HG02678 (cell line): ENCODE measurements at regions not wholly inside any gene's neighbourhood (a gene's known extent, or its start where the extent isn't known, plus 50 kb on each side); places are given as distances from the start of the nearest gene placed in this dataset.
"Not testable (repeated sequence)": the region's sequence is repeated elsewhere in the genome, so short reads cannot be mapped to it uniquely, and the experiment has no call there.

Experiments
- ATAC-seq: cut with Tn5 transposase; IDR thresholded peaks from one replicate; pipeline ENCODE4 v1.9.1; 2021; ENCODE audit warnings: mild to moderate bottlenecking, moderate library complexity; ENCODE audit not compliant: unreplicated experiment

DNA sequence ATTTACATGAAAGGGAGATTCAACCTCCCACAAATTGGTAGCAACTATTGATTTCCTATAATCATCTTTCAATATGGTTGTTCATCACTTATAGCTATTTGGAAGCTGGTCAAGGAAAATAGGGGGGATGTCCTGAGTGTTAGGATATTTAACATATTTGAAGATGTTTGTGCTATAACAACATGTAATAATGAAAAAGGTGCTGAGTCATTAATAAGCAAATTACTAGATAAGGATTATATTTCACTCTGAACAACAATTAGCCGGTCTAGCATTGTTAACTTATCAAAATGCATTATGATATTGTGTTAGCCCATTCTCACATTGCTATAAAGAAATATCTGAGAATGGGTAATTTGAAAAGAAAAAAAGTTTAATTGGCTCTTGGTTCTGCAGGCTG, 225.8 kb upstream of the ARPP21 start:
- ATAC-seq: no peak

- ATAC-seq: no peak
These were observed 222.2 kb upstream of the ARPP21 start for GRCh38 chr3:35417080-35417479.

GRCh38 chr3:35422101-35422500, 217.2 kb upstream of the ARPP21 start:
- no peak for ATAC-seq

- no peak for ATAC-seq
These were observed 216.3 kb upstream of the ARPP21 start for GRCh38 chr3:35422836-35423601.

- no peak for ATAC-seq
These were observed 212.9 kb upstream of the ARPP21 start for GRCh38 chr3:35426366-35426958.

DNA sequence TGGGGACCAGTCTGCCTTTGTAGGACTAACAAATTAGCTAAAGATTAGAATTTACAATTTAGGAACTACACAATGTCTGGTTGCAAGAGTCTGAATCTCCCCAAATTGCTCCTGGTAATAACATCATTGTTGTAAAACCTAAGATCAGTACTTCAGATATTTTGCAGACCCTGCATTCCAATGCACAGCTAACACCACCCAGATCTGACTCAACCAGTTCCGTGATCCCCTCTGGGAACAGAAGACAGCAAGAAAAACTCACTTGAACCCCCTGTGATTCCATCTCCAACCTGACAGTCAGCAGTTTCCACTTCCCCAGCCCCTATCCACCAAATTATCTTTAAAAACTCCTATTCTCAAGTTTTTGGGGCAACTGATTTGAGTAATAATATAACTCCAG, 201.9 kb upstream of the ARPP21 start:
- ATAC-seq: no peak

DNA sequence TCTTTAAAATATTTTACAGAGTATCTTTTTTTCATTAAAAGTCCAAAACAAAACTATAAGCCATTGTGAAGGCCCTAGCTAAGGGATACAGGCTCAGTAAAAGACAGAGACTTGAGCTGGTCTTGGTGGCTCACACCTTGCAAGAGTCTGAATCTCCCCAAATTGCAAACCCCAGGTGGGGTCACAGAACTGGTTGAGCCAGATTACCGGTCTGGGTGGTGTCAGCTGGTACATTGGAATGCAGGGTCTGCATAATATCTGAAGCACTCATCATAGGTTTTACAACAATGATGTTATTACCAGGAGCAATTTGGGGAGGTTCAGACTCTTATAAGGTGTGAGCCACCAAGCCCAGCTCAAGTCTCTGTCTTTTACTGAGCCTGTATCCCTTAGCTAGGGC, 201.2 kb upstream of the ARPP21 start:
- no peak for ATAC-seq

DNA sequence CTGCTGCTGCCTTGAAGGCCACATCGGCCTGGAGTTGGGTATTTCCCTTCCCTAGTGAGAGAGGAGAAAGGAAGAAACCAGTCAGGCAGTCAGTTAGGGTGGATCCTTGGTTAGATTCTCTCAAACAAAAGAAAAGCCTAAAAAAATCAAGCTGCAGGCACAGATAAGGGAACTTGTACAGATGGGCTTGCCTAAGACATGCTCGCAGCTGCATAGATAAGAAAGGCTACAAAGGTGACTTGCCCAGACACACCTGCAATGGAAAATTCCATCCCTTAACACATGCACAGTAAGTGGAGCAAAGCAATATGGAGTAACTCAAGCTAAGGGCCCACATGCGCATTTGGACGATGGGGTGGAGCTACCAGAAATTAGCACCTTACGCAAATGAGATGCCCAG, 199.7 kb upstream of the ARPP21 start:
- no peak for ATAC-seq

DNA sequence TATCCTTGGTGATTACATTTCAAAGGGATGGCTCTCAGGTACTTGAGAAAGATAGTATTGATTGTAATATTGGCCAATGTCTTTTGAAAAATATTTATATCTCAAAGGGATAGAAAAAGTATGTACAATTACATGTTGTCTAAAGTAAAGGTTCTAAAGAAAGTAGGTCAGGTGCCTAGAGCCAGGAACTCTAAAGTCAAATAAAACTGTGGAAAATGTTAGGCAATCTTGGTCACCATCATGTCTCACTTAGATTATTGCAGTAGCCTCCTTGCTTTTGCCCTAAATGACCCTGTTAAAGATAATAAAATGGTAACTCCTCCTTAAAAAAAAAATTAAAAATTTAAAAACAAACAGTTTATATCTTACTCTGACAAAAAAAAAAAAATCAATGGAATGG, 198.5 kb upstream of the ARPP21 start:
- ATAC-seq: no peak

DNA sequence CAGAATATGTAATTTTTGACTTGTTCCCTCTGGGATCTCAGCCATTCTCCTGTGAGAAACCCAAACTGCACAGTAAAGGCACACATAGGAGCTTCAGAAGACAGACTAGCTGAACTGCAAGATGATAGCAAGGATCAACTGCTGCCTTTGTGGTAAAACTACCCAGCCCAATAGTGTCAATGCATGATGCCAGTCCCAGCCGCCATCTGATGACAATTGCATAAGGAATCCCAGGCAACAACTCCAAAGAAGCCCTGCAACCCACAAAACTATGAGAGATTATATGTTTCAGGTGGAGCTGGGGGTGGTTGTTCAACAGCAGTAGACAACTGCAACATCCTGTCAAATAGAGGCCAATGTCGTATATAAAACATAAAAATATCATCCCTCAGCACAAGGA, 192.4 kb upstream of the ARPP21 start:
- no peak for ATAC-seq

DNA sequence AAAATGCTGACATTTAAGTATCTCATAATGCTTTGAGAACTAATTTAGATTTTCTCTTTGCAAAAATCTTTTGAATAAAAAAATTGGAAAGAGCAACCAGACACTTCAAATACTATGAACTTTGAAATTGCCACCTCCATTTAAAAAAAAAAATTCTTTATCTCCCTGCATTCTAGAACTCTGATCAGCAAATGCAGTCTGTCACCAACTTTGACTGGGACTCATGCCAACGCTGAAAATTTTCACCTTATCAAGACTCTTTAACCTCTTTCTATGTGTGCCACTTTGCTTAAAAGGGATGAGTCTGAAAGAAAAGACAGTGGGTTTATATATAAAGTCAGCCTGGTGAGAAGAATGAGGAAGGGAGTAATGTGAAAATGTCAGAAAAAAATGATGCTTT, 191.2 kb upstream of the ARPP21 start:
- ATAC-seq: no peak

- no peak for ATAC-seq
These were observed 190.6 kb upstream of the ARPP21 start for GRCh38 chr3:35448681-35449080.

DNA sequence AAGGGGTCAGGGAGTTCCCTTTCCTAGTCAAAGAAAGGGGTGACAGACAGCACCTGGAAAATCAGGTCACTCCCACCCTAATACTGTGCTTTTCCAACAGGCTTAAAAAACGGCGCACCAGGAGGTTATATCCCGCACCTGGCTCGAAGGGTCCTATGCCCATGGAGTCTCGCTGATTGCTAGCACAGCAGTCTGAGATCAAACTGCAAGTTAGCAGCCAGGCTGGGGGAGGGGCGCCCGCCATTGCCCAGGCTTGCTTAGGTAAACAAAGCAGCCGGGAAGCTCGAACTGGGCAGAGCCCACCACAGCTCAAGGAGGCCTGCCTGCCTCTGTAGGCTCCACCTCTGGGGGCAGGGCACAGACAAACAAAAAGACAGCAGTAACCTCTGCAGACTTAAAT, 184.5 kb upstream of the ARPP21 start:
- ATAC-seq: not testable (repeated sequence)

DNA sequence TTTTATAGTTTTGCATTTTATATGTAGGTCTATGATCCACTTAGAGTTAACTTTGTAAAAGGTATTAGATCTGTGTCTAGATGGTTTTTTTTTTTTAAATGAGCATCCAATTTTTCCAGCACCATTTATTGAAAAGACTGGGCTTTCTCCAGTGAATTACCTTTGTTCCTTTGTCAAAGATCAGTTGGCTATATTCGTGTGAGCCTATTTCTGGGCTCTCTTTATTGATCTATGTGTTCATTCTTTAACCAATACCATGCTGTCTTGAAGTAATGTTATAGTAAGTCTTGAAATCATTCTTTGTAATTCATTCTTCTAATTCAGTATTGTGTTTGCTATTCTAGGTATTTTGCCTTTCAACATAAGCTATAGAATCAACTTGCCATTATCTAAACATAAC, 165.4 kb upstream of the ARPP21 start:
- ATAC-seq: no peak

DNA sequence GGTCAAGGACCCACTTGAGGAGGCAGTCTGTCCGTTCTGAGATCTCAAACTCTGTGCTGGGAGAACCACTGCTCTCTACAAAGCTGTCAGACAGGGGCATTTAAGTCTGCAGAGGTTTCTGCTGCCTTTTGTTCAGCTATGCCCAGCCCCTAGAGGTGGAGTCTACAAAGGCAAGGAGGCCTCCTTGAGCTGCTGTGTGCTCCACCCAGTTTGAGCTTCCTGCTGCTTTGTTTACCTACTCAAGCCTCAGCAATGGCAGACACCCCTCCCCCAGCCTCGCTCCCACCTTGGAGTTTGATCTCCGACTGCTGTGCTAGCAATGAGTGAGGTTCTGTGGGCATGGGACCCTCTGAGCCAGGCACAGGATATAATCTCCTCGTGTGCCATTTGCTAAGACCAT, 156.8 kb upstream of the ARPP21 start:
- not testable (repeated sequence) for ATAC-seq

DNA sequence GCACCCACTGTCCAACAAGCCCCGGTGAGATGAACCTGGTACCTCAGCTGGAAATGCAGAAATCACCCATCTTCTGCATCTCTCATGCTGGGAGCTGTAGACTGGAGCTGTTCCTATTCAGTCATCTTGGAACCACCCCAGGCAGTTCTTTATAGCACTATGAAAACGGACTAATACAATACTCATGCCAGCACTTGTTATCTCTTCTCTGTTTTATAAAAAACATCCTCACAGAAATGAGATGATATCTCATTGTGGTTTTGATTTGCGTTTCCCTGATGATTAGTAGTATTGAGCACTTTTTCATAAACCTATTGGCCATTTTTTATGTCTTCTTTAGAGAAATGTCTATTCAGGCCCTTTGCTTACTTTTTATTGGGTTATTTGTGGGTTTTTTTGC, 156.2 kb upstream of the ARPP21 start:
- no peak for ATAC-seq

GRCh38 chr3:35484929-35485530, 154.3 kb upstream of the ARPP21 start:
- no peak for ATAC-seq

DNA sequence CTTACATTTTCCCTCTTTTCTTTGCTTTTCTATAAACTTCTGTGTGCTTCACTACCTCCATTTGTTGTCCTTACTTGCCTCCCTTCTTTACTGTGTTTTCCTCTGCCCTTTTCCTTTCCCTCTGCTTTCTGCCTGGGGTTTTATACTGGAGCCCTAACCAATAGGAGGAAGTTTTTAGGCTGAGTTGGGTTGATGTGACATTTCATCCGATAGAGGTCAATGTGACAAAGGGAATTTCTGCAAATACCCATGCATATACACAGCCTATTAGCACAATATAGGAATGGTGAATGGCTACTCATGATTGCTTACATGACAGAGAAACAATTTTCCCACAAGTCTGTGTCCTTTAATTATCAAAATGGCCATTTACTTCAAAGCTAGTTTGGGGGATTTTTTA, 153.0 kb upstream of the ARPP21 start:
- no peak for ATAC-seq

DNA sequence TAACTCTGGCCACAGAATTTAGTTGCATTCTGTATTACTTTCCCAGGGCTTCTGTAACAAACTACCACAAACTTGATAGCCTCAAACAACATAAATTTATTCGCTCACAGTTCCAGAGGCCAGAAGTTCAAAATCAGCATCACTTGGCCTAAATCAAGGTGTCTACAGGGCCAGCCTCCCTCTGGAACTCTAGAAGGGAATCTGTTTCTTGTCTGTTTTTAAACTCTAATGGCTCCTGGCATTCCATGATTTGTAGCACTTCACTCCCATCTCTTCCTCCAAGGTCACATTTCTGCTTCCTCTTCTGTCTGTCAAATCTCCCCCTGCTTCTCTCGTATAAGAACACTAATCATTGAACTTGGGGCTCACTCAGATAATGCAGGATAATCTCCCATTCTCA, 151.9 kb upstream of the ARPP21 start:
- no peak for ATAC-seq

- ATAC-seq: no peak
These were observed 150.8 kb upstream of the ARPP21 start for GRCh38 chr3:35488526-35488925.

DNA sequence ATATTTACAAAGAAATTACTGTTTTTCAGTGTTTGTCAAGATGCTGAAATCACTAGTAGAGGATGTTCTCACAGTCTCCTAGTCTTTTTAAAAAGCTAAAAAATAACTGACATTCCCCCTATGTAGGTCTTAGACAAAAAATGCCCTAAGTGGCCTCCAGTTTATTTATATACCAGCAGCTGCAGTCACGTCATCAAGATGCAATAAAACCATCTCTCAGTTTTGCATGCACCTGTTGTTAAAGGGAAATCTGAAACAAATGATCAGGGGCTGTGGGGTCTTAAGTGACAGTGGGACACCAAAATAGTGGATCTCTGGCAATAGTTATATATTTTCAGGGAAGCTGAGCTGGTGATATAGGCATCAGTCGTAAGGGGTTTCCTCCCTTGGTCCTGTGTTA, 146.5 kb upstream of the ARPP21 start:
- ATAC-seq: no peak

GRCh38 chr3:35498506-35499210, 140.7 kb upstream of the ARPP21 start:
- no peak for ATAC-seq
